SU-DHL-6 (cell line): ENCODE measurements at regions not wholly inside any gene's neighbourhood (a gene's known extent, or its start where the extent isn't known, plus 50 kb on each side); places are given as distances from the start of the nearest gene placed in this dataset.

Experiments used
- H2AFZ ChIP-seq: fragments of 200-600 bp; sonication (generic); 2 replicates; pipeline ENCODE4 v1.6.1; 2014; ENCODE audit warnings: low read depth, mild to moderate bottlenecking, moderate library complexity, mixed read lengths, antibody characterized with exemption, low read length; ENCODE audit not compliant: severe bottlenecking
- H3F3A ChIP-seq: fragments of 200-600 bp; shearing (Covaris generic); 2 replicates; pipeline ENCODE4 v1.6.0; 2016; ENCODE audit warnings: antibody characterized with exemption, mild to moderate bottlenecking; ENCODE audit not compliant: insufficient read depth
- H3K27ac ChIP-seq: fragments of 200-600 bp; sonication (generic); 2 replicates; pipeline ENCODE4 v1.5.1; 2016; ENCODE audit warnings: low read depth, mild to moderate bottlenecking, low read length, moderate library complexity, mixed read lengths
- H3K27me3 ChIP-seq: fragments of 200-600 bp; sonication (generic), shearing (Covaris generic); 2 replicates; pipeline ENCODE4 v1.6.0; 2014; ENCODE audit warnings: mild to moderate bottlenecking, low read length
- H3K36me3 ChIP-seq: fragments of 200-600 bp; sonication (generic); 2 replicates; pipeline ENCODE4 v1.6.1; 2014; ENCODE audit warnings: mild to moderate bottlenecking, low read length, mixed read lengths
- H3K4me2 ChIP-seq: fragments of 300-600, 200-600 bp; shearing (Covaris generic), sonication (generic); 2 replicates; pipeline ENCODE4 v1.6.0; 2014; ENCODE audit warnings: low read length, low read depth, mild to moderate bottlenecking; ENCODE audit not compliant: poor library complexity, severe bottlenecking
- H3K4me3 ChIP-seq: fragments of 200-600 bp; sonication (generic); 2 replicates; pipeline ENCODE4 v1.5.1; 2014; ENCODE audit warnings: antibody characterized with exemption, low read length, mild to moderate bottlenecking, mixed read lengths; ENCODE audit not compliant: insufficient read depth, poor library complexity, severe bottlenecking
- H3K79me2 ChIP-seq: fragments of 200-600 bp; sonication (generic); 2 replicates; pipeline ENCODE4 v1.6.1; 2014; ENCODE audit warnings: mild to moderate bottlenecking, low read length, moderate library complexity; ENCODE audit not compliant: insufficient read depth
- H3K9ac ChIP-seq: fragments of 200-600 bp; sonication (generic); 2 replicates; pipeline ENCODE4 v1.7.0; 2014; ENCODE audit warnings: mild to moderate bottlenecking, low read length
- H3K9me2 ChIP-seq: fragments of 200-600 bp; sonication (generic); replicated peaks from 2 replicates; pipeline ENCODE4 v1.6.1; 2014; ENCODE audit warnings: low read length; ENCODE audit not compliant: insufficient read depth
- H3K9me3 ChIP-seq: fragments of 200-600 bp; sonication (generic); 2 replicates; pipeline ENCODE4 v1.6.1; 2014; ENCODE audit warnings: low read length, mixed read lengths; ENCODE audit not compliant: insufficient read depth
- H4K20me1 ChIP-seq: fragments of 200-600 bp; sonication (generic); 2 replicates; pipeline ENCODE4 v1.6.1; 2014; ENCODE audit warnings: low read depth, mild to moderate bottlenecking, antibody characterized with exemption, low read length, moderate library complexity, mixed read lengths
- CTCF ChIP-seq: fragments of 200-600 bp; sonication (generic); IDR thresholded peaks from one replicate; pipeline ENCODE4 v1.5.1; 2017; ENCODE audit warnings: antibody characterized with exemption, mild to moderate bottlenecking, low read length, moderate library complexity; ENCODE audit not compliant: insufficient read depth, poor library complexity, severe bottlenecking
- EZH2phosphoT487 ChIP-seq: fragments of 200-600 bp; sonication (generic), shearing (Covaris generic); conservative IDR thresholded peaks from 2 replicates; pipeline ENCODE4 v1.6.1; 2018; ENCODE audit warnings: mild to moderate bottlenecking, antibody characterized with exemption, low read length, moderate library complexity, mixed read lengths

- H3K4me3 ChIP-seq: no peak overlapping the region
- peaks cover 6% of the 10 kb centered on the region; the same call in 1 of the 2 replicates for H3K9me3 ChIP-seq
- no peaks in the 10 kb centered on the region; the same call in 1 of the 2 replicates for H3K36me3 ChIP-seq
- H3K4me2 ChIP-seq: no peak overlapping the region
- H3K9ac ChIP-seq: no peak overlapping the region
- no peaks in the 10 kb centered on the region for H3K27me3 ChIP-seq
- no peaks in the 10 kb centered on the region for H4K20me1 ChIP-seq
- no peaks in the 10 kb centered on the region for H3K9me2 ChIP-seq
- H3K79me2 ChIP-seq: no peaks in the 10 kb centered on the region
- no peak overlapping the region for H3K27ac ChIP-seq
- H2AFZ ChIP-seq: no peak overlapping the region
- TF ChIP-seq EZH2phosphoT487 (no peak), CTCF (no peak)
- no peaks in the 10 kb centered on the region for H3F3A ChIP-seq
These were observed 109.8 kb downstream of the ZFP64 start for GRCh38 chr20:52081791-52082190.

- Histone ChIP-seq H3K4me2 (no peak overlapping the region), H3K9me2 (no peaks in the 10 kb centered on the region), H2AFZ (no peak overlapping the region), H4K20me1 (no peaks in the 10 kb centered on the region), H3K36me3 (no peaks in the 10 kb centered on the region), H3K9me3 (peaks cover 2% of the 10 kb centered on the region; the same call in 1 of the 2 replicates), H3K79me2 (no peaks in the 10 kb centered on the region), H3F3A (no peaks in the 10 kb centered on the region), H3K27me3 (no peaks in the 10 kb centered on the region), H3K9ac (no peak overlapping the region), H3K27ac (no peak overlapping the region), H3K4me3 (no peak overlapping the region)
- no peak for TF ChIP-seq CTCF
- no peak for TF ChIP-seq EZH2phosphoT487
These were observed 110.5 kb downstream of the ZFP64 start for GRCh38 chr20:52081066-52081465.

GRCh38 chr20:52078289-52078688, 113.3 kb downstream of the ZFP64 start:
- Histone ChIP-seq H3K79me2 (no peaks in the 10 kb centered on the region), H3K4me2 (no peak overlapping the region), H3F3A (no peaks in the 10 kb centered on the region), H3K9me2 (no peaks in the 10 kb centered on the region), H3K9me3 (no peaks in the 10 kb centered on the region), H3K9ac (no peak overlapping the region), H3K27ac (no peak overlapping the region), H3K27me3 (no peaks in the 10 kb centered on the region), H3K4me3 (no peak overlapping the region), H3K36me3 (no peaks in the 10 kb centered on the region), H4K20me1 (no peaks in the 10 kb centered on the region), H2AFZ (no peak overlapping the region)
- TF ChIP-seq EZH2phosphoT487 (no peak), CTCF (no peak)
